H1 (cell line): ENCODE measurements at regions not wholly inside any gene's neighbourhood (a gene's known extent, or its start where the extent isn't known, plus 50 kb on each side); places are given as distances from the start of the nearest gene placed in this dataset.

Experiments
- CTCF ChIA-PET: fragments of 300-600 bp; sonication (Branson Sonifier 250); formaldehyde crosslinking; loops from one replicate; lab custom pipeline; 2021; ENCODE audit not compliant: partially characterized antibody; lab: Charles Lee
- POLR2A ChIA-PET: fragments of 300-600 bp; sonication (Branson Sonifier 250); formaldehyde crosslinking; loops from one replicate; lab custom pipeline; 2021; ENCODE audit warnings: inconsistent platforms; ENCODE audit not compliant: partially characterized antibody; lab: Charles Lee
- DNase-seq, 2 experiments: peaks; one replicate each; pipeline versions ENCODE4 v3.0.0 to v3.0.0-alpha.2; 2010 to 2022; ENCODE audit warnings: low spot score in 2 of 2, low read depth in 1 of 2, mixed read lengths in 1 of 2
- FAIRE-seq: peaks from 2 replicates; lab custom pipeline; 2011; peaks lifted over from hg19 to GRCh38; lab: Jason Lieb, UNC
- H2AFZ ChIP-seq: 2 replicates; pipeline ENCODE4 v1.8.1; 2012; ENCODE audit warnings: low read length, inconsistent platforms
- H2AK5ac ChIP-seq: 2 replicates; pipeline ENCODE4 v1.6.1; 2013; ENCODE audit warnings: low read depth, low read length
- H2BK120ac ChIP-seq: replicated peaks from 2 replicates; pipeline ENCODE3; 2013; ENCODE audit warnings: low read depth, low read length, inconsistent platforms
- H2BK12ac ChIP-seq: 2 replicates; pipeline ENCODE4 v1.6.1; 2013; ENCODE audit warnings: low read depth, low read length
- H2BK15ac ChIP-seq: 2 replicates; pipeline ENCODE4 v1.6.1; 2013; ENCODE audit warnings: low read length
- H2BK20ac ChIP-seq: 2 replicates; pipeline ENCODE4 v1.6.1; 2013; ENCODE audit warnings: low read length
- H2BK5ac ChIP-seq: 2 replicates; pipeline ENCODE4 v1.6.1; 2013; ENCODE audit warnings: low read depth, low read length
- H3K14ac ChIP-seq: 2 replicates; pipeline ENCODE4 v1.6.1; 2013; ENCODE audit warnings: inconsistent platforms; ENCODE audit not compliant: insufficient read length
- H3K18ac ChIP-seq: 2 replicates; pipeline ENCODE4 v1.6.1; 2013; ENCODE audit warnings: low read length; ENCODE audit errors: extremely low read depth
- H3K23ac ChIP-seq: 2 replicates; pipeline ENCODE4 v1.6.1; 2013; ENCODE audit warnings: inconsistent platforms; ENCODE audit not compliant: insufficient read length
- H3K23me2 ChIP-seq: 2 replicates; pipeline ENCODE4 v1.6.1; 2013; ENCODE audit warnings: low read depth, low read length
- H3K27ac ChIP-seq: 2 replicates; pipeline ENCODE4 v1.6.1; 2011; ENCODE audit warnings: low read depth, low read length, inconsistent platforms
- H3K27me3 ChIP-seq, 4 experiments: replicated peaks in 1 of 4; 1 replicate in 1 of 4; 2 replicates in 3 of 4; pipeline versions ENCODE4 v1.6.1 to v1.8.1; 2011 to 2013; ENCODE audit warnings: low read length in 3 of 4, mild to moderate bottlenecking in 3 of 4, inconsistent platforms in 2 of 4, mixed read lengths in 2 of 4, moderate library complexity in 1 of 4; ENCODE audit not compliant: control insufficient read depth in 3 of 4, insufficient read depth in 3 of 4; ENCODE audit errors: extremely low read depth in 1 of 4
- H3K36me3 ChIP-seq, 4 experiments: 2 replicates each; pipeline versions ENCODE4 v1.6.1 to v1.8.1; 2011 to 2013; ENCODE audit warnings: mild to moderate bottlenecking in 4 of 4, low read length in 3 of 4, moderate library complexity in 2 of 4, control low read depth in 1 of 4, inconsistent platforms in 1 of 4; ENCODE audit not compliant: insufficient read depth in 4 of 4, control insufficient read depth in 2 of 4
- H3K4ac ChIP-seq: replicated peaks from 2 replicates; pipeline ENCODE3; 2013; ENCODE audit warnings: low read length, low read depth, mixed read lengths, inconsistent platforms; ENCODE audit not compliant: insufficient read length
- H3K4me1 ChIP-seq, 4 experiments: replicated peaks in 1 of 4; 1 replicate in 1 of 4; 2 replicates in 3 of 4; pipeline versions ENCODE4 v1.6.1 to v1.8.1; 2011 to 2013; ENCODE audit warnings: low read length in 3 of 4, inconsistent platforms in 2 of 4, mixed read lengths in 1 of 4; ENCODE audit not compliant: insufficient read depth in 4 of 4, control insufficient read depth in 3 of 4
- H3K4me2 ChIP-seq, 2 experiments: 2 replicates each; pipeline versions ENCODE4 v1.6.1 to v1.8.1; 2011 to 2013; ENCODE audit warnings: low read depth in 2 of 2, low read length in 2 of 2, control low read depth in 1 of 2, inconsistent platforms in 1 of 2, mild to moderate bottlenecking in 1 of 2; ENCODE audit not compliant: insufficient read depth in 1 of 2
- H3K4me3 ChIP-seq, 4 experiments: fragments of 200-600, 300-600 bp in 1 of 4; sonication (generic), shearing (Covaris generic), sonication (Bioruptor Twin) in 1 of 4; 2 replicates each; pipeline versions ENCODE4 v1.5.1 to v1.8.1; 2011 to 2016; ENCODE audit warnings: low read length in 4 of 4, low read depth in 3 of 4, control low read depth in 2 of 4, inconsistent platforms in 2 of 4, mild to moderate bottlenecking in 2 of 4, mixed read lengths in 1 of 4, moderate library complexity in 1 of 4; ENCODE audit not compliant: insufficient read depth in 2 of 4; ENCODE audit errors: extremely low read depth in 1 of 4
- H3K56ac ChIP-seq: replicated peaks from 2 replicates; pipeline ENCODE3; 2013; ENCODE audit warnings: low read depth, mild to moderate bottlenecking, mixed read lengths, low read length, inconsistent platforms; ENCODE audit not compliant: insufficient read length
- H3K79me1 ChIP-seq: 2 replicates; pipeline ENCODE4 v1.6.1; 2013; ENCODE audit warnings: low read depth, low read length, control low read depth
- H3K79me2 ChIP-seq, 2 experiments: 2 replicates each; pipeline versions ENCODE4 v1.6.1 to v1.8.1; 2012 to 2013; ENCODE audit warnings: low read length in 2 of 2, mild to moderate bottlenecking in 2 of 2, inconsistent platforms in 1 of 2; ENCODE audit not compliant: insufficient read depth in 2 of 2, control insufficient read depth in 1 of 2
- H3K9ac ChIP-seq, 4 experiments: replicated peaks in 1 of 4; 1 replicate in 1 of 4; 2 replicates in 3 of 4; pipeline versions ENCODE4 v1.6.1 to v1.8.1; 2011 to 2013; ENCODE audit warnings: low read depth in 3 of 4, low read length in 3 of 4, control low read depth in 2 of 4, mild to moderate bottlenecking in 2 of 4, moderate library complexity in 2 of 4, inconsistent platforms in 1 of 4; ENCODE audit errors: extremely low read depth in 1 of 4
- H3K9me3 ChIP-seq, 2 experiments: 2 replicates each; pipeline versions ENCODE4 v1.6.1 to v1.8.1; 2012 to 2013; ENCODE audit warnings: mild to moderate bottlenecking in 2 of 2, moderate library complexity in 2 of 2, control low read depth in 1 of 2, inconsistent platforms in 1 of 2, low read depth in 1 of 2, low read length in 1 of 2, mixed read lengths in 1 of 2; ENCODE audit not compliant: insufficient read depth in 2 of 2
- H4K20me1 ChIP-seq, 2 experiments: replicated peaks in 1 of 2; 2 replicates each; pipeline versions ENCODE3 to v1.8.1; 2011 to 2013; ENCODE audit warnings: inconsistent platforms in 2 of 2, low read length in 2 of 2, mild to moderate bottlenecking in 1 of 2; ENCODE audit not compliant: insufficient read depth in 2 of 2, control insufficient read depth in 1 of 2
- H4K5ac ChIP-seq: 2 replicates; pipeline ENCODE4 v1.6.1; 2013; ENCODE audit warnings: low read length, low read depth, mixed read lengths, inconsistent platforms; ENCODE audit not compliant: insufficient read length
- H4K8ac ChIP-seq: 2 replicates; pipeline ENCODE4 v1.8.0; 2013; ENCODE audit warnings: mild to moderate bottlenecking, moderate library complexity, low read length, inconsistent platforms; ENCODE audit not compliant: insufficient read depth; ENCODE audit errors: extremely low read depth
- H4K91ac ChIP-seq: replicated peaks from 2 replicates; pipeline ENCODE3; 2013; ENCODE audit warnings: low read length, mixed read lengths, inconsistent platforms; ENCODE audit not compliant: insufficient read length
- ATF3 ChIP-seq: IDR thresholded peaks from 2 replicates; pipeline ENCODE4 v1.6.1; 2011; ENCODE audit warnings: low read depth, mild to moderate bottlenecking, low read length; ENCODE audit not compliant: insufficient read depth
- BACH1 ChIP-seq: IDR thresholded peaks from 2 replicates; pipeline ENCODE4 v1.6.1; 2012; ENCODE audit warnings: low read length, improper control_type of control experiment
- CBX8 ChIP-seq: fragments of 300-800, 300-1000 bp; sonication (generic); IDR thresholded peaks from 2 replicates; pipeline ENCODE4 v1.7.1; 2016; ENCODE audit warnings: low read depth, low read length, borderline replicate concordance
- CTCF ChIP-seq, 3 experiments: IDR thresholded peaks; 1 replicate in 2 of 3; 2 replicates in 1 of 3; pipeline versions ENCODE4 v1.5.1 to v1.6.1; 2011; ENCODE audit warnings: low read length in 3 of 3, mild to moderate bottlenecking in 3 of 3, inconsistent platforms in 2 of 3, low read depth in 1 of 3, moderate library complexity in 1 of 3; ENCODE audit not compliant: insufficient read depth in 1 of 3; ENCODE audit errors: control extremely low read depth in 1 of 3
- JUND ChIP-seq: IDR thresholded peaks from 2 replicates; pipeline ENCODE4 v1.6.1; 2011; ENCODE audit warnings: mild to moderate bottlenecking, improper control_type of control experiment, low read length
- POLR2A ChIP-seq, 2 experiments: IDR thresholded peaks; 1 replicate in 1 of 2; 2 replicates in 1 of 2; pipeline ENCODE4 v1.6.1; 2011; ENCODE audit warnings: low read depth in 2 of 2, low read length in 2 of 2, mild to moderate bottlenecking in 2 of 2; ENCODE audit errors: control extremely low read depth in 1 of 2
- RAD21 ChIP-seq, 2 experiments: IDR thresholded peaks in 1 of 2; conservative IDR thresholded peaks in 1 of 2; 2 replicates each; pipeline ENCODE4 v1.6.1; 2011; ENCODE audit warnings: low read depth in 2 of 2, low read length in 2 of 2, improper control_type of control experiment in 1 of 2, inconsistent platforms in 1 of 2, mild to moderate bottlenecking in 1 of 2, moderate library complexity in 1 of 2
- SAP30 ChIP-seq: fragments of 300-600 bp; sonication (generic); IDR thresholded peaks from 2 replicates; pipeline ENCODE4 v1.7.1; 2012; ENCODE audit warnings: low read length, moderate library complexity, mild to moderate bottlenecking, inconsistent platforms; ENCODE audit not compliant: insufficient read depth, insufficient replicate concordance
- SIN3A ChIP-seq, 2 experiments: IDR thresholded peaks in 1 of 2; conservative IDR thresholded peaks in 1 of 2; 2 replicates each; pipeline ENCODE4 v1.6.1; 2011 to 2012; ENCODE audit warnings: low read length in 2 of 2, improper control_type of control experiment in 1 of 2, low read depth in 1 of 2, mild to moderate bottlenecking in 1 of 2
- SP1 ChIP-seq: IDR thresholded peaks from 2 replicates; pipeline ENCODE4 v1.6.1; 2011; ENCODE audit warnings: low read depth, low read length
- SRF ChIP-seq: IDR thresholded peaks from 2 replicates; pipeline ENCODE4 v1.6.1; 2011; ENCODE audit warnings: mild to moderate bottlenecking, low read depth, low read length, moderate library complexity
- TCF12 ChIP-seq: IDR thresholded peaks from 2 replicates; pipeline ENCODE4 v1.6.1; 2011; ENCODE audit warnings: low read depth, mild to moderate bottlenecking, low read length
- WGBS, 2 experiments: shearing (Covaris generic) in 1 of 2; methylation state at CpG; one replicate each; pipeline versions ENCODE4 v1.1.6 to v1.1.7; 2013 to 2015; ENCODE audit warnings: low lambda C conversion rate in 2 of 2, mixed read lengths in 2 of 2, inconsistent platforms in 1 of 2, low coverage in 1 of 2, missing lambda C conversion rate in 1 of 2; ENCODE audit not compliant: insufficient replicate concordance in 2 of 2, insufficient coverage in 1 of 2, insufficient read length in 1 of 2; ENCODE audit errors: extremely low coverage in 1 of 2, missing lambda C conversion rate in 1 of 2; 5-methylcytosine and 5-hydroxymethylcytosine counted together

GRCh38 chr14:30227436-30227835, 299.8 kb upstream of the PRKD1 start:
- no peak overlapping the region for H3K4me3 ChIP-seq
- H2AFZ ChIP-seq: no peak overlapping the region
- no peaks in the 10 kb centered on the region for H3K9me3 ChIP-seq
- H4K8ac ChIP-seq: no peak overlapping the region
- no peak overlapping the region for H3K56ac ChIP-seq
- H3K27me3 ChIP-seq: no peaks in the 10 kb centered on the region
- H3K14ac ChIP-seq: no peak overlapping the region
- H2BK12ac ChIP-seq: no peak overlapping the region
- H3K23me2 ChIP-seq: no peaks in the 10 kb centered on the region
- no peak overlapping the region for H3K23ac ChIP-seq
- H3K27ac ChIP-seq: no peak overlapping the region
- no peak overlapping the region for H2BK20ac ChIP-seq
- H3K36me3 ChIP-seq: no peaks in the 10 kb centered on the region
- H2AK5ac ChIP-seq: no peak overlapping the region
- CTCF ChIA-PET: interaction anchor here (0.6 to 1.1 kb wide), 2 partner anchors 698 to 1849 kb away, joined by 4 read pairs; no protein-coding TSS in a partner anchor
- H3K79me2 ChIP-seq: no peaks in the 10 kb centered on the region
- H3K18ac ChIP-seq: no peak overlapping the region
- H2BK120ac ChIP-seq: no peak overlapping the region
- no peak overlapping the region for H3K4me2 ChIP-seq
- H4K5ac ChIP-seq: no peak overlapping the region
- no peak overlapping the region for H2BK5ac ChIP-seq
- WGBS, 2 experiments: 89% methylated on average over 3 of the region's 3 CpGs; no CpG with 5 or more reads in 1 of the 2 experiments
- H3K4me1 ChIP-seq: no peaks in the 10 kb centered on the region
- no peak overlapping the region for H2BK15ac ChIP-seq
- no peak overlapping the region for H4K91ac ChIP-seq
- FAIRE-seq (no peak), DNase-seq (no peak)
- H3K79me1 ChIP-seq: no peaks in the 10 kb centered on the region
- H3K4ac ChIP-seq: no peak overlapping the region
- H3K9ac ChIP-seq: no peak overlapping the region
- POLR2A ChIA-PET: no interaction called here
- no peaks in the 10 kb centered on the region for H4K20me1 ChIP-seq
- TF ChIP-seq POLR2A (IDR thresholded peaks at IDR 0.05; ENCODE audit: control extremely low read depth in 1 of 2, low read depth in 2 of 2, low read length in 2 of 2): no peak
- TF ChIP-seq SRF: no peak
- TF ChIP-seq SAP30: no peak
- TF ChIP-seq SIN3A (conservative IDR thresholded peaks at IDR 0.05 in 1 of 2, IDR thresholded peaks at IDR 0.05 in 1 of 2; ENCODE audit: low read depth in 1 of 2, low read length in 2 of 2): no peak
- no peak for TF ChIP-seq CBX8
- TF ChIP-seq JUND: no peak
- no peak for TF ChIP-seq SP1
- TF ChIP-seq RAD21 (IDR thresholded peaks at IDR 0.05 in 1 of 2, conservative IDR thresholded peaks at IDR 0.05 in 1 of 2; ENCODE audit: low read depth in 2 of 2, low read length in 2 of 2): no peak
- TF ChIP-seq CTCF (IDR thresholded peaks at IDR 0.05; ENCODE audit: control extremely low read depth in 1 of 3, insufficient read depth in 1 of 3, low read depth in 1 of 3, low read length in 3 of 3): no peak
- no peak for TF ChIP-seq ATF3
- TF ChIP-seq TCF12: no peak
- no peak for TF ChIP-seq BACH1
